NT2/D1 (cell line): ENCODE measurements at regions not wholly inside any gene's neighbourhood (a gene's known extent, or its start where the extent isn't known, plus 50 kb on each side); places are given as distances from the start of the nearest gene placed in this dataset.

ENCODE experiments used
- SUZ12 ChIP-seq: IDR thresholded peaks from 2 replicates; pipeline ENCODE4 v1.6.1; 2011; ENCODE audit not compliant: insufficient read length, insufficient read depth; ENCODE audit errors: extremely low read depth
- ZNF274 ChIP-seq: IDR thresholded peaks from 2 replicates; pipeline ENCODE4 v1.6.1; 2011; ENCODE audit warnings: mild to moderate bottlenecking, low read depth, low read length

- no peak for TF ChIP-seq ZNF274
- no peak for TF ChIP-seq SUZ12
These were observed 197.3 kb upstream of the CLINT1 start for GRCh38 chr5:158056130-158056825.
